Colonic mucosa (tissue), 4 donors: ENCODE measurements at regions not wholly inside any gene's neighbourhood (a gene's known extent, or its start where the extent isn't known, plus 50 kb on each side); places are given as distances from the start of the nearest gene placed in this dataset.
"Not testable (repeated sequence)": the region's sequence is repeated elsewhere in the genome, so short reads cannot be mapped to it uniquely, and the experiment has no call there.

Source experiments
- DNase-seq: peaks from one replicate; pipeline ENCODE4 v3.0.0-alpha.2; 2020
- H3K27ac ChIP-seq: fragments of 200-600 bp; one replicate; pipeline ENCODE4 v1.8.0; 2021
- H3K27me3 ChIP-seq: fragments of 200-600 bp; one replicate; pipeline ENCODE4 v1.8.0; 2021
- H3K36me3 ChIP-seq: fragments of 200-600 bp; one replicate; pipeline ENCODE4 v1.8.0; 2021
- H3K4me1 ChIP-seq: fragments of 200-600 bp; one replicate; pipeline ENCODE4 v1.8.0; 2021; ENCODE audit warnings: mild to moderate bottlenecking
- H3K4me3 ChIP-seq: fragments of 200-600 bp; one replicate; pipeline ENCODE4 v1.8.0; 2021
- H3K9ac ChIP-seq, 2 donors: one replicate each; pipeline ENCODE4 v1.7.0; 2013; ENCODE audit warnings: control low read depth in 2 of 2, low read depth in 2 of 2, low read length in 2 of 2
- H3K9me3 ChIP-seq: fragments of 200-600 bp; one replicate; pipeline ENCODE4 v1.8.0; 2021
- intact Hi-C: fragments of 100-400 bp; cut with DNase I; formaldehyde crosslinking; loops from one replicate; pipeline ENCODE4 v1.14.1; 2022
- TF ChIP-seq, protein P1 (sequence below): fragments of 200-600 bp; IDR thresholded peaks from one replicate; pipeline ENCODE4 v1.8.0; 2022; ENCODE audit warnings: antibody characterized with exemption, mild to moderate bottlenecking
- donor health status: healthy.
- donor health status: DM: no; HTN: no; CAD: no.
- donor health status: DM: no; HTN: no; CAD: no.

DNA sequence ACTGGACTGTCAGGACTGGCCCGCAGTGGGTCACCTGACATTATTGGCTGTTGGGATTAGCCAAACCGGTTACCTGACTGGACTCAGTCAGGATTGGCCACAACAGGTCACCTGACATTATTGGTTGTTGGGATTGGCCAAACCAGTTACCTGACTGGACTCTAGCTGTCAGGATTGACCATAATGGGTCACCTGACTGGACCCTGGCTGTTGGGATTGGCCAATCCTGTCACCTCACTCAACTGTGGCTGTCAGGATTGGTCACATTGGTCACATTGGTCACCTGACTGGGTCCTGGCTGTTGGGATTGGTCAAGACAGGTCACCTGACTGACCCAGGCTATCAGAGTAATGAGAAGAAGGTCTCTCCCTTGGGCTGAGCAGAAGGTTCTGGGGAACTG is 207.7 kb upstream of the SDK2 start:
- no peak overlapping the region for H3K9ac ChIP-seq
- TF ChIP-seq, protein P1, sequence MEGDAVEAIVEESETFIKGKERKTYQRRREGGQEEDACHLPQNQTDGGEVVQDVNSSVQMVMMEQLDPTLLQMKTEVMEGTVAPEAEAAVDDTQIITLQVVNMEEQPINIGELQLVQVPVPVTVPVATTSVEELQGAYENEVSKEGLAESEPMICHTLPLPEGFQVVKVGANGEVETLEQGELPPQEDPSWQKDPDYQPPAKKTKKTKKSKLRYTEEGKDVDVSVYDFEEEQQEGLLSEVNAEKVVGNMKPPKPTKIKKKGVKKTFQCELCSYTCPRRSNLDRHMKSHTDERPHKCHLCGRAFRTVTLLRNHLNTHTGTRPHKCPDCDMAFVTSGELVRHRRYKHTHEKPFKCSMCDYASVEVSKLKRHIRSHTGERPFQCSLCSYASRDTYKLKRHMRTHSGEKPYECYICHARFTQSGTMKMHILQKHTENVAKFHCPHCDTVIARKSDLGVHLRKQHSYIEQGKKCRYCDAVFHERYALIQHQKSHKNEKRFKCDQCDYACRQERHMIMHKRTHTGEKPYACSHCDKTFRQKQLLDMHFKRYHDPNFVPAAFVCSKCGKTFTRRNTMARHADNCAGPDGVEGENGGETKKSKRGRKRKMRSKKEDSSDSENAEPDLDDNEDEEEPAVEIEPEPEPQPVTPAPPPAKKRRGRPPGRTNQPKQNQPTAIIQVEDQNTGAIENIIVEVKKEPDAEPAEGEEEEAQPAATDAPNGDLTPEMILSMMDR: no peak

DNA sequence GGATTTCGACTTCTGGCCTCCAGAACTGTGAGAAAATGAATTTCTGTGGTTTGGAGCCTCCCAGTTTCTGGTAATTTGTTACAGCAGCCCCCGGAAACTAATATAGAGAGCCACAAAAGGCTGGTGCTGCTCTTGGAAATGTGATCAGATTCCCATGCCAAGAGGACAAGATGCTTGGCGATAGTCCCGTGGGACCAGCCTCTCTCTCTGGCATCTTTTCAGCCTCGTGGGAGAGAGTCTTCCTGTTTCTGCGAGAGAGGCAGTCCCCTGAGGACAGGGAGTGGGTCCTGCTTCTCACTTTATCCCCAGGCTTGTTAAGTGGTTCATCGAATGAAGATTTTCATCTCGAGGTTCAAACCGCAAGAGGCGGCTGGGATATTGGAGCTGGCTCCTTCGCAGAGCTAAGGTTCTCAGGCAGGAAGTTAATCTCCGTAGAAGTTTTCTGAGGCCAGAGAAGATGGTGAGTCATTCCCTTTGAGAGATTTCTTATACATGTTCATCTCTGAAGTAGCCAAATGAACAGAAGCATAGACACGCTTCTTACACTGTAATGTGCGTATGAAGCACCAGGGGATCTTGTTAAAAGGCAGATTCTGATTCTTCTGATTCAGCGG is 211.6 kb upstream of the SDK2 start:
- Histone ChIP-seq H3K9me3 (no peaks in the 10 kb centered on the region), H3K4me1 (peaks cover 3% of the 10 kb centered on the region), H3K27me3 (no peaks in the 10 kb centered on the region), H3K4me3 (no peak overlapping the region), H3K27ac (no peak overlapping the region), H3K36me3 (no peaks in the 10 kb centered on the region), H3K9ac (no peak overlapping the region)
- TF ChIP-seq, protein P1: no peak
- DNase-seq: no peak
- intact Hi-C loops: no loop called here

More for the DNA sequence above, 207.7 kb upstream of the SDK2 start:
- Histone ChIP-seq H3K9me3 (no peaks in the 10 kb centered on the region), H3K4me3 (no peak overlapping the region), H3K4me1 (no peaks in the 10 kb centered on the region), H3K27ac (no peak overlapping the region), H3K36me3 (no peaks in the 10 kb centered on the region), H3K27me3 (no peaks in the 10 kb centered on the region)
- no peak for DNase-seq
- intact Hi-C loops: no loop called here

DNA sequence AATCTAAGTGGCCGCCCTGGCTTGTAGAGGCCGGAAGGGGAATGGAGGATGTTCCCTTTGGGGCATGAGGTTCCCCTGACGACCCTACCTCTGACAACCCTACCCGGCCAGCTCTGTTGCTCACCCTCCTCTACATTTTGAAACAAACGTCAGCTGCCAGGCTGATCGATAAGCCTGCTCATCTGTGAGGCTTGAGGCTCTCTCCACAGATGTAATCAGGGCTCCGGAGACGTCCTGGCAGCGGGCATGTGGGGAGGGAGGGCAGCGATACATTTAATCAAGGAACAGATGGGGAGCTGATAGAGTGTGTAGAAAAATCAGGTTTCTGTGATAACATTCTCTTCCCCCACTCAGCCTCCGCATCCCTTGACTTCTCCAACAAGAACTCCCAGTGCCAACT is 212.3 kb upstream of the SDK2 start:
- Histone ChIP-seq H3K9ac (no peak overlapping the region), H3K27ac (no peak overlapping the region), H3K4me1 (peaks cover 8% of the 10 kb centered on the region), H3K36me3 (no peaks in the 10 kb centered on the region), H3K4me3 (no peak overlapping the region), H3K9me3 (no peaks in the 10 kb centered on the region), H3K27me3 (no peaks in the 10 kb centered on the region)
- intact Hi-C loops: no loop called here
- no peak for DNase-seq
- TF ChIP-seq, protein P1: no peak

DNA sequence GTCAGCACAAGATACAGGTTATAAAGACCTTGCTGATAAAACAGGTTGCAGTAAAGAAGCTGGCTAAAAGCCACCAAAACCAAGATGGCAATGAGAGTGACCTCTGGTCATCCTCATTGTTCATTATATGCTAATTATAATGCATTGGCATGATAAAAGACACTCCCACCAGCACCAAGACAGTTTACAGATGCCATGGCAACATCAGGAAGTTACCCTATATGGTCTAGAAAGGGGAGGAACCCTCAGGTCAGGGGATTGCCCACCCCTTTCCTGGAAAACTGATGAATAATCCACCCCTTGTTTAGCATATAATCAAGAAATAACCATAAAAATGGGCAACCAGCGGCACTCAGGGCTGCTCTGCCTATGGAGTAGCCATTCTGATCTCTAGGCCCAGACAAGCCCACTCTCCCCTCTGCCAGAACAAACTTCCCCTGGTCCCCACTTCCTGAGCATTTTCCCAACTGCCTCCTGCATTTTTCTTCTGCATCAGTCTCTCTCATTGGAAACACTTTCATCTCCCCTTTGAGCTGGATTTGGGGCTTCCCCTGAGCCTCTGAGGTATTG is 215.3 kb upstream of the SDK2 start:
- H3K27ac ChIP-seq, H3K4me3 ChIP-seq, H3K36me3 ChIP-seq, H3K9ac ChIP-seq, H3K9me3 ChIP-seq, H3K27me3 ChIP-seq, H3K4me1 ChIP-seq, intact Hi-C loops, DNase-seq: not testable (repeated sequence)

GRCh38 chr17:73861543-73861942 is 217.3 kb upstream of the SDK2 start:
- intact Hi-C loops: no loop called here
- H3K4me3 ChIP-seq: no peak overlapping the region
- H3K27ac ChIP-seq: peak overlapping the region; percentile 79
- TF ChIP-seq, protein P1: no peak
- H3K4me1 ChIP-seq: peaks cover 8% of the 10 kb centered on the region
- no peaks in the 10 kb centered on the region for H3K9me3 ChIP-seq
- H3K27me3 ChIP-seq: no peaks in the 10 kb centered on the region
- H3K9ac ChIP-seq: no peak overlapping the region
- DNase-seq: no peak
- no peaks in the 10 kb centered on the region for H3K36me3 ChIP-seq

DNA sequence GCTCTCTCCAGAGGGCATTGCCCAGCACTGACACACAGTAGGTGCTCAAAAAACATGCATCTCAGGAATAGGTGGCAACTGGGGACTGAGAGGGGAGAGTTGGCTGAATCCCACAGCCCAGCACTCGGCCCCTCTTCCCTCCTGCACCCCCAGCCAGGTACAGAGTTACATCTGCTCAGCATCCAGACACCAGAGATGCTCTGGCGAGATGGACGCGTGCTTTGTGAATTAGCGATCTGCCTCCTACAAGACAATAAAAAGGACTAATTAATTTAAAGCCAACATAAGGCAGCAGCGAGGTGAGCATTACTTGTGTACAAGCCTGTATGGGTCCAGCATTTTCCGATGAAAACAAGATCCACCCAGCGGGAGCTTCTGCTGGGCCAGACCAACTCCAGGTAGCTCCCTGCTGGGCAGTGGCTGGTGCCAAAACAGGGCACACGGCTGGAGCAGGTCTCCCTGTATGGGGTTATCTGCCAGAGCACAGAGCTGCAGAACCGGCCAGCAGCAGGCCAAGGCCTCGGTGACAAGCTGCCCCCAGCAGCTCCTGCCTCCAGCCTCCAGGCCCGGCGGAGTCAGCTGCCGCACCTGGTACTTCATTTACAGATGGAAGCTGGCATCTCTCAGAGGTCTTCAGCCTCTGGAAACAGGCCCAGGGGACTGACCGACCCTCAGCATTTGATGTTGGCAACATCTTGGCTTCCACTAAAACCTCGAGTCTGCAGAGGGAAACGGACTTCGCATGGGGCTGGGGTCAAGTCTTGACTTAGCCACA is 219.7 kb upstream of the SDK2 start:
- no peak overlapping the region for H3K27ac ChIP-seq
- no peaks in the 10 kb centered on the region for H3K9me3 ChIP-seq
- no peak for DNase-seq
- TF ChIP-seq, protein P1: no peak
- no peaks in the 10 kb centered on the region for H3K36me3 ChIP-seq
- no peak overlapping the region for H3K4me3 ChIP-seq
- no peaks in the 10 kb centered on the region for H3K27me3 ChIP-seq
- H3K4me1 ChIP-seq: peaks cover 8% of the 10 kb centered on the region
- intact Hi-C loops: no loop called here
- no peak overlapping the region for H3K9ac ChIP-seq
